GM18498 (cell line): ENCODE measurements at regions not wholly inside any gene's neighbourhood (a gene's known extent, or its start where the extent isn't known, plus 50 kb on each side); places are given as distances from the start of the nearest gene placed in this dataset.
"Not testable (repeated sequence)": the region's sequence is repeated elsewhere in the genome, so short reads cannot be mapped to it uniquely, and the experiment has no call there.

Experiments
- ATAC-seq: cut with Tn5 transposase; IDR thresholded peaks from one replicate; pipeline ENCODE4 v1.9.1; 2021; ENCODE audit warnings: mild to moderate bottlenecking, moderate library complexity; ENCODE audit not compliant: unreplicated experiment

DNA sequence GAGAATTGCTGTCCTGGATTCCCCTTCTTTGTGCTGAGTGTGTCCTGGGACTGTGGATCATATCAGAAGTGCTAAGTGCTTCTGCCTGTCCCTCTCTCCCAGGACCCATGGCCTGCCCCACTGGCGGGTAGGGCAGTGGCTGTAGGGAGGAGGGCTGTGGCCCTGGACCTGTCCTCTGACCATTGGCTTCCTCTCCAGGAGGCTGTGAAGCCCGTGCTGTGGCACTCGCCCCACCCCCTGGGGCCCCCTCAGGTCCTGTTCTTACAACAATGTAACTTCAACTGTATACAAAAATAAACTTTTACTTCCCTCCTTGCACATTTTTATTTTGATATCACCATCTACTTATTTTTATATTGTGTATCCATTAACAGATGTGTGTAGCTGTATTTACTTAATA, 743.8 kb upstream of the CDH8 start:
- not testable (repeated sequence) for ATAC-seq

DNA sequence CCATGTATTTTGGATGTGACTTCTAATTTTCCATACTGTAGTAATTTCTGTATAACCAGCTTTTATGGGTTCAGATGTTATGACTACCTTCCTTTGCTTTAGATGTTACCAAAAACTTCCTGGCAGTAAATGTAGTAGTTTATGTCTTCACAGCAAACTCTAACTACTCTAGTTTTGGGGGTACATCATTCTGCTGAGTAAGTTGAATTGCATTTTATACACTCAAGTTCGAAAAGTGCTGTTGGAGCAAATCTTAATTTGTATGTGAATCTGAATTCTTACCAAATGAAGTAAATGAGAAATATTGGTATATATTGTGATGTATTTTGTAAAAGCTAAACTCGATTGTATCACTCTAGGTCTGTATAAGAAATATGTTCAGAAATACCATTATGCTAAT, 728.3 kb upstream of the CDH8 start:
- ATAC-seq, result no peak

GRCh38 chr16:62760398-62760797, 724.2 kb upstream of the CDH8 start:
- ATAC-seq, result no peak

GRCh38 chr16:62755938-62756337, 719.7 kb upstream of the CDH8 start:
- ATAC-seq, result no peak

DNA sequence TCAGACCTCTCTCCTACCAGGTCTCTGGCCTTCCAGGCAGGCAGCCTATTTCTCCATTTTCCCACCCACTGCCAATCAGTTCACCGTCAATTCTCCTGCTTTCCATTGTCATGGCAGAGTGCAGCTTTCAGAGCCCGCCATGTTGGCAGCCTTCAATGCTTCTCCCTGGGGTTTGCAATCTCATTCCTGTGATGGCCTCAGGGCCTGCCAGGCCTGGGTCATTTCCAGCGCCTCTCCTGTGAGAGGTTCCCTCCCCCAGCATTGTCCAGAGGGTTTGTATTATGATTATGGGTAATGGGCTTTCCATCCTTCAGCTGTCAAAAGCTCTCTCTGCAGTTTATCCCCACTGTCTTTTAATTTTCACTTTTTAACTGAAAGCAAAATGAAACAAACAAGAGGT, 716.6 kb upstream of the CDH8 start:
- no peak for ATAC-seq

DNA sequence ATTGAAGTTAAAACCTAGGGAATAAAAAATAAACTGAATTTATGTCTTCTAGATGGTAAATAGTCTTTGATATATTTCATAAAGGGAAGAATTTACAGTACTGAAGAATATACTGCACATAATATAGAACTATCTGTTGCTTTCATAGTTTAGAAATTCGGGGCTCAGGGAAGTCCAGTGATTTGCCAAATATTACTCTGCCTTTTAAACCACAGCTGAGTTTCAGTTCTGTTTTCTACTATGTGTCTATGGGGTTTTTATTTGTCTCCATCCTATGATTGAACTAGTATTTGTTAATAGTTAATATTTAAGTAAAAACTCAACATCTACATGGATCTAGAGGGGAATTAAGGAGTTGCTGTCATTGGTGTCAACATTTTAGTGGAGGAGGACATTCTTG, 715.0 kb upstream of the CDH8 start:
- no peak for ATAC-seq

DNA sequence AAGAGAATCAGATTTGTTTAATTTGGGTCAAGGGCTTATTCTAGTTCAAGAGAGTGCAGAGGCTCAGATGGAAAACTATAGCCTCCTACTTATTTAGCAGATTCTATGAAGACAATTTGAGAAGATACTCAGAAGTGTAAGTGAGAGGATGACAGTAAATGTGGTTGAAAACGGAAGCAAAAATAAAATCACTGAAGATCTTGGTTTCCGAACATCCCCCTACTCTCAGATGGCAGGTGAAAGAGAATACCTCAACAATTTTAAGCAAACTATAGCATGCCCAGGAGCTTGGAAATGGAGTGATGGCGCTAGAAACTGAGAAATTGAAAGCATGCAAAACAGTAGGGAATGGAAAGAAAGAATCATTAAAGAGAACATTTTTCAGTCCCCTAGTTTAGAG, 705.5 kb upstream of the CDH8 start:
- ATAC-seq, result no peak

DNA sequence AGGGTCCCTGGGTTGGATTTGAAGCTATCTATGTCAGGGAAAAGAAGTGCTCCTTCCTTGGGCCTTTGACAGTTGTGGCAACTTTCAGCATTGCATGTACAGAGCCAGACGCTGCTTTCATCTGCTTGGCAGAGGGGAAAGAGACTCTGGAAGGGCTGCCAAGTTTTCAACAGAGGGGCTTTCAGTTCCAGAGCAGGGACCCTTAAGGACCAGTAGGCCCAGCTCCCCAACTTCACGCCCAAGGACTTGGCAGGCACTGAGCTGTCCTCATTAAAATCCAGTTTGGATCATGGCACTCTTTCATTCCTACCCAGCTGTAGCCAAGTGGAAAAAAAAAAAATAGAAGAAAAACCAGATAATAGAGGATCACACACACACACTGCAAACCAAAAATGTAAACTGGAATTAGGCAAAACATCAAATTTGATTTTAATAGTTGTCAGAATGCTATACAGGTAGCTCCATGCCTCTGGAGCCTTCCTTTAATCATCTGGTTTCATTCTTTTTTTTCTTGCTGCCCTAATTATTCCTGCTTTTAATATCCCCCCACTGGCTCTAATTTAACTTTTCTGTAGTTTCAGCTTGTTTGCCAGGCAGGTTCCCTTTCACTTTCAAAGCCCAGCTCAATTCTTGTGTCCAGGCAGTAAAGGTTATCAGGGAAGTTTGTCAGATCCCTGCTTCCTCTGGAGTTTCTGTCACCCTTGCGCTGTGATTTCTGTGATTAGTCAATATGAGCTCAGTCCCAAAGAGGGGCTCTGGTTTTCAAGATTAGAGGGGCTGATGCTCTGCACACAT, 702.6 kb upstream of the CDH8 start:
- no peak for ATAC-seq

DNA sequence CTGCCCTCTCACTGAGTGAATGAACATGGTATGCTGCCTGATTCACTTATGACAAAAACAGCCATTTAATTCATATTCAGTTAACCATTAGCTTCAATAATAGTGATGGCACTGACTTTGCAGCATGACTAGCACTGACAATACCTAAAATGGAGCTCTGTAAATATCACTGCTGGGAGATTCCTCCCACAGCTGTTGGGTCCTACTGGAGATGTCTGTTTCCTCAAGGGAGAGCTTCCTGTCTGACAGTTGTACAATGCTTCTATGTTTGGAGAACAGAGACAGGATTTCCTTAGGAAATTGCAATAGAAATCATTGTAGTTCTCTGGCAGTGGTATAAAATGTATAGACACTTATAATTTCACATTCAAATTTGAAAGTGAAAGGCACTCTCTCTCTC, 695.9 kb upstream of the CDH8 start:
- ATAC-seq, result no peak

GRCh38 chr16:62724670-62725269, 688.5 kb upstream of the CDH8 start:
- ATAC-seq, result not testable (repeated sequence)

GRCh38 chr16:62720651-62721050, 684.4 kb upstream of the CDH8 start:
- no peak for ATAC-seq

DNA sequence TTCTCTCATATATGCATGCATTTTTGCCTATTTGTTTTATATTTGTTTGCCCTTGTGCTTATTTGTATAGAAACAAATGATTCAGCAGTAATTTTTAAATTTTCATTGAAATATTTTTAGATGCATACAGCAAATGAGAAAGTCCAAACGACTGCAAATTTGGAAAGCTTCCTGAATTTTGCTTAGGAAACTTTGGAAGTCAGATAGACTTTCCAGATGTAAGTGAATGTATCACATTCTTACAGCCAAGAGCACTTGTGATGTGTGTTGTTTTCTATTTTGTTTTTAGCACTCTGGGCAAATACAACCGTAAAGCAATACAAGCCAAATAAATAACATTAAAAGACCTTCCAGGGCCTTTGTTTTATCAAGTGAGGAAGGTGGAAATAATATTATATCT, 680.8 kb upstream of the CDH8 start:
- ATAC-seq, result no peak

GRCh38 chr16:62715701-62716100, 679.5 kb upstream of the CDH8 start:
- no peak for ATAC-seq

DNA sequence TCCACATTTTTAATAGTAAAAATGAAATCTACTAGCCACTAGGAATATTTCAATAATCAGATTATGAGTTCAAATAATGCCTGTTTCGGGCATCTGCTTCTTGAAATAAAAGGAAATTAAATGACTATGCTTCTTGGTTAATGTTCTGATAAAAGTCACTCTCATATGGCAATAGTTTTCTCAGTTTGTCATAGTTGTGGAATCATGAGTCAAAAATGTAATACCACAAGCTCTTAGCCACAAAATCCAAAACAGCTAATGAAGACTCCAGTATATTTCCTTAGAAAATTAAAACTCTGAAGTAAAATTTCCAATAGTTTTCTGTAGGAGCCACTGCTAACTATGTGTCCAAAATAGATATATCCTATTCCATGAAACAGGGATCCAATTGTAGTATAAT, 676.3 kb upstream of the CDH8 start:
- no peak for ATAC-seq

DNA sequence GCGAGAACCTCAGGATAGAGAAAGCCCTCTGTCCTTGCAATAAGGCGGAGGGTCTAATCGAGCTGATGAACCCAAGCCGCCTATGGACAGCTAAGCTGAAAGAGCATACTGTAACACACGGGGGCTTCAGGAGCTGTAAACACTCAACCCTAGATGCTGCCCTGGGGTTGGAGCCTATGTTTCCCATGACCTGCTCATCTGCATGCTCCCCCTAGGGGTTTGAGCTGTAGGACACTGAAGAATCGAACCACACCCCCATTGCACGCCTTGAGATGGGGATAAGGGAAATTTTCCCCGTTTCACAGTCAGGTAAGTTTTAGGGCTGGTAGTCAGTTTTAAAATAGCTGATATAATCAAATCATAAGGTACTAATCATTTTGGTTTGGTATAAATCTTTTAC, 675.6 kb upstream of the CDH8 start:
- no peak for ATAC-seq

- ATAC-seq, result no peak
Observed at GRCh38 chr16:62709794-62710193, 673.6 kb upstream of the CDH8 start.

DNA sequence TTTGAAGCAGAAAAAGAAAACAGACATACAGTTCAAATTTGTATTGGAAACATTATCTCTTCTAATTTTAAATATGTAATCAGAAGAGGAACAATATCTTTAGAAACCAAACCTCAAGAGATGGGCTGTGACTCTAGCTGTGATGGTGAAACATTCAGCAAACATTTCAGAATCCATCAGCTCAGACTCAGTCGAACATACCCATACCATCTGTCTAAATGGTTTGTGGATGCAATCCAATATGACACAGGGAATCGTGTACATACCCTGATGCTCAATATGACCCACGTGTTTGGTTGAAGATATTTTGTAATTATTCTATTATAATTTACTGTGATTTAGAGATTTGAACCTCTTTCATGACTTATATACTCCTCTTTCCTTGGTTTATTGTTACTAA, 665.2 kb upstream of the CDH8 start:
- no peak for ATAC-seq

DNA sequence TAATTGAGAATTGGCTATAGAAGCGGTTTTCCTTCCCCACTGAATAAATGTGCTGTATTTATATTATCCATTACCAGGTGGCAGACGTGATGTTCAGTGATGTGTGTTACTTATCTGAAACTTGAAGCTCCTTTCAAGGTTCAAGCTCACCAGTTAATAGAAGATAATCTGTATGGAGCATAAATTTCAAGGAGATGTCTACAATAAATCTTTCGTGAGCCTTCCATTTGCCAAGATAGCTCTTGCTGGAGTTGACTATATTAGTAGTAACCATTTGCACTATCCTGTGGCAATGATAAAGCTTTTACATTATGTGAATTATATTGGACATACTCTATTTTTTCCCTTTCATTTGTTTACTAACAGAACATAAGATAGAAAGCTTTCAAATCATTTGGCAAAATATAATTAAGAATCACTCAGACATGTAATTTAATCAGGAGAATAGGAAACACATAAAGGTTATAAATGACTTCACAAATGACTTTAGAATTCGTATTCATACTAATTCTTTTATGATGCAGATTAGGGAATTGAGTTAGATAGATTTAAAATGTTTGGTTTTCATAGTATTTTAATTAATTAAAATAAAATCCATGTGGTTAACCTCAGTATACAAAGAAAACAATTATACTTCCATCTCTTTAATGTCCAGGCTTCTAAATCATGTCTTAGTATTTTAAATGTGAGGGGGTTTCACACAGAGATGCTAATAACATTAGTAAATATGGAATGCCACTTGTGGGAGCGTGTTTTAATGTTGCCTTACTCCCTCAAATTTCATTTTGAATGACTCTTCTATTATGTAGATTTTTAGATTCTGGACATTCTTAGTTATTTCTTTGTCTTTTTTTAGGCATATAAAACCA, 664.4 kb upstream of the CDH8 start:
- ATAC-seq, result no peak

DNA sequence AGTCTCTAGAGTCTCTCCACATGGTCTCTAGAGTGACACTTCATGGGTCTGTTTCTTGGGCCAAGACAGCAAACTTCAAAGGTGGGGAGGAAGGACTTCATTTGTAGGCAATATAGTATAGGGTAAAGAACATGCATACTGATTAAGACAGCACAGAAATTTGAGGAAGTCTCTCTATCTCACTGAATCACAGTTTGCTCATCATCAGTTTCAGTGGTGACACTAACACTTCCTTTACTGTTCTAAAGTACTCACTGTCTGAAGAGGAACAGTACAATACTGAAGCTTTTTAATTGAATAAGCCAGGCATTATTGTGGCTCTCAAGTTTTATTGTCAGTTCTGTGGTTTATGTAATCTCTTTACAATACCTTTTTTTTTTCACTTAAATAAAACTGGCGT, 656.4 kb upstream of the CDH8 start:
- no peak for ATAC-seq

DNA sequence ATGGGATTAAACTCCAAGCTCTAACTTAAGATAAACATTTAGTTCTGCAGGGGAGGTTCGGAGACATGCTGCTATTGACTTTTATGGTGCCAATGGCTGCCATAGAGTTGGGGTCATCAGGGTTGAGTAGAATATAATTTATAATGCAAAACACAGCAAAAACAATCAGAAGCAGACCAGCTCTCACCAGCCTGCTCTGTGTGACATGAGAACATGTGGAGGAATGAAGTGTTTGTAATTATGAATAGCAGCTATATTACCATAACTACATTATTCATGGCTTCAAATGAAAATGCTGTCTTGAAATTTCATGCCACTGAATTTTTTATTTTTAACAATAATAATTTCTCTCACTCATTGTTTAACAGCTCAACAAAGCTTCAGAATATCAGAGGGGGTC, 645.6 kb upstream of the CDH8 start:
- no peak for ATAC-seq

GRCh38 chr16:62678796-62679195, 642.6 kb upstream of the CDH8 start:
- no peak for ATAC-seq

DNA sequence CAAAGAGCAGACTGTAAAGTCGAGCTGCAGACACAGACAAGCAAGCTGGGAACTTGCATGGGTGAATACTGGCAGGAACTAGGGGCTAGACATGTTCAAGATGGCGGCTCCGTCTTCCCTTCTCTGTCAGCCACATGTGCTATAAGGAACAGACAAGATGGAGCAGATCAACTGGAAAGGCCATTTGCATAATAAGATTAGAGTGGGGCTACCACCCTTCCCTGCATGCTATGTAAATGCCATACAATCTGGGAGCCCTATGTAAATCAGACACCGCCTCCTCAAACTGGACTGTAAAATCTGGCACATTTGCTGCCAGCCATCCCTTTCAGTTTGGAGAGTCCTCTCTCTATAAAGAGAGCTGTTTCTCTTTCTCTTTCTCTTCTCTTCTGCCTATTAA, 640.1 kb upstream of the CDH8 start:
- ATAC-seq, result no peak
